H9 (cell line): ENCODE measurements at regions not wholly inside any gene's neighbourhood (a gene's known extent, or its start where the extent isn't known, plus 50 kb on each side); places are given as distances from the start of the nearest gene placed in this dataset.

ENCODE experiments used
- DNase-seq: peaks from one replicate; pipeline ENCODE4 v3.0.0-alpha.2; 2017
- H2AFZ ChIP-seq: one replicate; pipeline ENCODE4 v1.6.1; 2013; ENCODE audit warnings: mild to moderate bottlenecking, low read length, control low read depth, moderate library complexity
- H2AK5ac ChIP-seq: 2 replicates; pipeline ENCODE4 v1.6.1; 2013; ENCODE audit warnings: low read length, control low read depth, mixed read lengths; ENCODE audit not compliant: insufficient read length
- H2BK120ac ChIP-seq: one replicate; pipeline ENCODE4 v1.6.1; 2013; ENCODE audit warnings: low read depth, mild to moderate bottlenecking, low read length, control low read depth, inconsistent platforms; ENCODE audit not compliant: poor library complexity, severe bottlenecking
- H2BK12ac ChIP-seq: 2 replicates; pipeline ENCODE4 v1.6.1; 2013; ENCODE audit warnings: low read length, control low read depth, mixed read lengths, low read depth; ENCODE audit not compliant: insufficient read length
- H2BK15ac ChIP-seq: 2 replicates; pipeline ENCODE4 v1.6.1; 2013; ENCODE audit warnings: low read depth, low read length, control low read depth
- H2BK20ac ChIP-seq: one replicate; pipeline ENCODE4 v1.6.1; 2013; ENCODE audit warnings: low read depth, mild to moderate bottlenecking, low read length, control low read depth, inconsistent platforms; ENCODE audit not compliant: poor library complexity, severe bottlenecking
- H2BK5ac ChIP-seq: 2 replicates; pipeline ENCODE4 v1.6.1; 2013; ENCODE audit warnings: low read length, control low read depth, mixed read lengths; ENCODE audit not compliant: insufficient read length
- H3K14ac ChIP-seq: 2 replicates; pipeline ENCODE4 v1.6.1; 2013; ENCODE audit warnings: low read length, control low read depth; ENCODE audit not compliant: insufficient read depth
- H3K18ac ChIP-seq: 2 replicates; pipeline ENCODE4 v1.6.1; 2013; ENCODE audit warnings: low read depth, mild to moderate bottlenecking, mixed read lengths, low read length, control low read depth; ENCODE audit not compliant: insufficient read length
- H3K23ac ChIP-seq: 2 replicates; pipeline ENCODE4 v1.6.1; 2013; ENCODE audit warnings: low read length, control low read depth, mixed read lengths, low read depth; ENCODE audit not compliant: insufficient read length
- H3K23me2 ChIP-seq: 2 replicates; pipeline ENCODE4 v1.6.1; 2013; ENCODE audit warnings: low read depth, mild to moderate bottlenecking, mixed read lengths, low read length, control low read depth; ENCODE audit not compliant: insufficient read length, poor library complexity, severe bottlenecking
- H3K27ac ChIP-seq: 2 replicates; pipeline ENCODE4 v1.5.1; 2013; ENCODE audit warnings: low read length, control low read depth, mixed read lengths, low read depth; ENCODE audit not compliant: insufficient read length
- H3K27me3 ChIP-seq: 2 replicates; pipeline ENCODE4 v1.6.1; 2013; ENCODE audit warnings: low read length, control low read depth, inconsistent platforms; ENCODE audit not compliant: insufficient read depth
- H3K4ac ChIP-seq: 2 replicates; pipeline ENCODE4 v1.6.1; 2013; ENCODE audit warnings: low read depth, mild to moderate bottlenecking, control low read depth, inconsistent platforms, low read length, moderate library complexity
- H3K4me1 ChIP-seq: 2 replicates; pipeline ENCODE4 v1.6.1; 2013; ENCODE audit warnings: low read length, control low read depth, inconsistent platforms; ENCODE audit not compliant: insufficient read depth
- H3K4me2 ChIP-seq: 2 replicates; pipeline ENCODE4 v1.6.1; 2013; ENCODE audit warnings: low read length, control low read depth, mixed read lengths; ENCODE audit not compliant: insufficient read length, insufficient read depth
- H3K56ac ChIP-seq: 2 replicates; pipeline ENCODE4 v1.6.1; 2013; ENCODE audit warnings: low read depth, mild to moderate bottlenecking, mixed read lengths, low read length, control low read depth; ENCODE audit not compliant: insufficient read length
- H3K79me1 ChIP-seq: 2 replicates; pipeline ENCODE4 v1.6.1; 2013; ENCODE audit warnings: low read depth, mild to moderate bottlenecking, moderate library complexity, low read length, control low read depth, inconsistent platforms; ENCODE audit not compliant: insufficient read depth, poor library complexity, severe bottlenecking
- H3K79me2 ChIP-seq: 2 replicates; pipeline ENCODE4 v1.6.1; 2013; ENCODE audit warnings: low read length, control low read depth, inconsistent platforms; ENCODE audit not compliant: insufficient read depth
- H3K9ac ChIP-seq: 2 replicates; pipeline ENCODE4 v1.6.1; 2013; ENCODE audit warnings: low read length, control low read depth, mixed read lengths; ENCODE audit not compliant: insufficient read length; ENCODE audit errors: extremely low read depth
- H3K9me3 ChIP-seq: one replicate; pipeline ENCODE4 v1.6.1; 2013; ENCODE audit warnings: low read depth, low read length, inconsistent platforms; ENCODE audit not compliant: control insufficient read depth
- H3T11ph ChIP-seq: one replicate; pipeline ENCODE4 v1.6.1; 2013; ENCODE audit warnings: mild to moderate bottlenecking, low read length, control low read depth, inconsistent platforms
- H4K20me1 ChIP-seq: one replicate; pipeline ENCODE4 v1.6.1; 2013; ENCODE audit not compliant: control insufficient read depth, insufficient read length, insufficient read depth
- H4K5ac ChIP-seq: 2 replicates; pipeline ENCODE4 v1.6.1; 2013; ENCODE audit warnings: low read depth, mild to moderate bottlenecking, mixed read lengths, low read length, control low read depth; ENCODE audit not compliant: insufficient read length
- H4K8ac ChIP-seq: replicated peaks from 2 replicates; pipeline ENCODE4 v1.6.1; 2013; ENCODE audit warnings: low read length, control low read depth, mixed read lengths, low read depth; ENCODE audit not compliant: insufficient read length
- H4K91ac ChIP-seq: 2 replicates; pipeline ENCODE4 v1.6.1; 2013; ENCODE audit warnings: low read depth, mild to moderate bottlenecking, moderate library complexity, mixed read lengths, low read length, control low read depth; ENCODE audit not compliant: insufficient read length
- H3K27ac Mint-ChIP-seq, 3 experiments: 2 replicates in 2 of 3; 3 replicates in 1 of 3; pipeline ENCODE4 v1.8.0; 2020 to 2021; ENCODE audit warnings: mixed read lengths in 3 of 3, mild to moderate bottlenecking in 1 of 3, moderate library complexity in 1 of 3
- H3K27me3 Mint-ChIP-seq: 2 replicates; pipeline ENCODE4 v1.8.0; 2021; ENCODE audit warnings: low read depth, mild to moderate bottlenecking, moderate library complexity, mixed read lengths
- H3K36me3 Mint-ChIP-seq, 3 experiments: 2 replicates in 2 of 3; 3 replicates in 1 of 3; pipeline ENCODE4 v1.8.0; 2020 to 2021; ENCODE audit warnings: low read depth in 3 of 3, mixed read lengths in 3 of 3; ENCODE audit not compliant: insufficient read depth in 1 of 3
- H3K4me1 Mint-ChIP-seq, 2 experiments: 2 replicates each; pipeline ENCODE4 v1.8.0; 2020; ENCODE audit warnings: mixed read lengths in 2 of 2
- H3K4me3 Mint-ChIP-seq, 2 experiments: 2 replicates in 1 of 2; 3 replicates in 1 of 2; pipeline ENCODE4 v1.8.0; 2020 to 2021; ENCODE audit warnings: mild to moderate bottlenecking in 2 of 2, mixed read lengths in 2 of 2, moderate library complexity in 1 of 2
- H3K9me3 Mint-ChIP-seq, 2 experiments: 2 replicates in 1 of 2; 3 replicates in 1 of 2; pipeline ENCODE4 v1.8.0; 2020; ENCODE audit warnings: mild to moderate bottlenecking in 2 of 2, mixed read lengths in 2 of 2, moderate library complexity in 1 of 2
- WGBS: extraction: QIAGEN DNeasy Blood & Tissue Kit; methylation state at CpG from one replicate; pipeline ENCODE4 v1.1.7; 2013; ENCODE audit warnings: missing lambda C conversion rate, low lambda C conversion rate, mixed read lengths; ENCODE audit not compliant: insufficient read length; ENCODE audit errors: extremely low coverage; 5-methylcytosine and 5-hydroxymethylcytosine counted together
- TF ChIP-seq, protein P1 (sequence below): fragments of 200-600 bp; sonication (generic); conservative IDR thresholded peaks from 3 replicates; pipeline ENCODE4 v1.8.0; 2021; ENCODE audit warnings: antibody characterized with exemption, mild to moderate bottlenecking

- H4K8ac ChIP-seq, result no peak overlapping the region
- TF ChIP-seq, protein P1, sequence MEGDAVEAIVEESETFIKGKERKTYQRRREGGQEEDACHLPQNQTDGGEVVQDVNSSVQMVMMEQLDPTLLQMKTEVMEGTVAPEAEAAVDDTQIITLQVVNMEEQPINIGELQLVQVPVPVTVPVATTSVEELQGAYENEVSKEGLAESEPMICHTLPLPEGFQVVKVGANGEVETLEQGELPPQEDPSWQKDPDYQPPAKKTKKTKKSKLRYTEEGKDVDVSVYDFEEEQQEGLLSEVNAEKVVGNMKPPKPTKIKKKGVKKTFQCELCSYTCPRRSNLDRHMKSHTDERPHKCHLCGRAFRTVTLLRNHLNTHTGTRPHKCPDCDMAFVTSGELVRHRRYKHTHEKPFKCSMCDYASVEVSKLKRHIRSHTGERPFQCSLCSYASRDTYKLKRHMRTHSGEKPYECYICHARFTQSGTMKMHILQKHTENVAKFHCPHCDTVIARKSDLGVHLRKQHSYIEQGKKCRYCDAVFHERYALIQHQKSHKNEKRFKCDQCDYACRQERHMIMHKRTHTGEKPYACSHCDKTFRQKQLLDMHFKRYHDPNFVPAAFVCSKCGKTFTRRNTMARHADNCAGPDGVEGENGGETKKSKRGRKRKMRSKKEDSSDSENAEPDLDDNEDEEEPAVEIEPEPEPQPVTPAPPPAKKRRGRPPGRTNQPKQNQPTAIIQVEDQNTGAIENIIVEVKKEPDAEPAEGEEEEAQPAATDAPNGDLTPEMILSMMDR, result no peak
- H3K18ac ChIP-seq, result no peak overlapping the region
- H3K14ac ChIP-seq, result no peak overlapping the region
- Mint-ChIP-seq H3K4me1 (peaks cover 18 to 19% of the 10 kb centered on the region in 2 experiments), H3K9me3 (peaks cover 0 to 5% of the 10 kb centered on the region in 2 experiments; a peak in 3 of 5 replicates), H3K36me3 (peaks cover 0 to 4% (median 0%) of the 10 kb centered on the region in 3 experiments; a peak in 1 of 7 replicates), H3K27ac (no peak overlapping the region; a peak in 2 of 7 replicates), H3K27me3 (peaks cover 19% of the 10 kb centered on the region), H3K4me3 (no peak overlapping the region)
- no peak overlapping the region for H3K27ac ChIP-seq
- H3K23me2 ChIP-seq, result no peaks in the 10 kb centered on the region
- no peak overlapping the region for H3K23ac ChIP-seq
- H3K4me2 ChIP-seq, result no peak overlapping the region
- H4K20me1 ChIP-seq, result no peaks in the 10 kb centered on the region
- H2BK120ac ChIP-seq, result no peak overlapping the region
- H4K91ac ChIP-seq, result no peak overlapping the region
- no peaks in the 10 kb centered on the region for H3K79me1 ChIP-seq
- H3K79me2 ChIP-seq, result no peaks in the 10 kb centered on the region
- no peak overlapping the region for H2BK12ac ChIP-seq
- no peak overlapping the region for H2BK15ac ChIP-seq
- no peak overlapping the region for H3K9ac ChIP-seq
- no peak overlapping the region for H3T11ph ChIP-seq
- no peak overlapping the region for H3K4ac ChIP-seq
- H3K56ac ChIP-seq, result no peak overlapping the region
- H3K4me1 ChIP-seq, result no peaks in the 10 kb centered on the region
- no peak overlapping the region for H2AFZ ChIP-seq
- no peaks in the 10 kb centered on the region for H3K9me3 ChIP-seq
- H2BK20ac ChIP-seq, result no peak overlapping the region
- no peak overlapping the region for H4K5ac ChIP-seq
- H3K27me3 ChIP-seq, result 0 out of 2 replicates have a peak, but pooled peaks cover 2% of the 10 kb centered on the region
- WGBS, result no CpG with 5 or more reads among the region's 6 CpGs
- H2AK5ac ChIP-seq, result no peak overlapping the region
- no peak for DNase-seq
- no peak overlapping the region for H2BK5ac ChIP-seq
Observed at GRCh38 chr18:1296237-1296636, 391.6 kb downstream of the ADCYAP1 start.
